A673 (cell line): ENCODE measurements at regions not wholly inside any gene's neighbourhood (a gene's known extent, or its start where the extent isn't known, plus 50 kb on each side); places are given as distances from the start of the nearest gene placed in this dataset.

Experiments
- BruUV-seq: library from RNA; stranded (reverse); fragments of 400-500 nt; replicated peaks from 2 replicates; lab custom pipeline; 2021; lab: Mats Ljungman, UMichigan
- CTCF ChIA-PET: fragments of 300-600 bp; sonication (Branson Sonifier 250); formaldehyde crosslinking; loops from one replicate; lab custom pipeline; 2022; ENCODE audit warnings: antibody characterized with exemption; lab: Charles Lee
- POLR2A ChIA-PET: fragments of 300-600 bp; sonication (Branson Sonifier 250); formaldehyde crosslinking; loops from one replicate; lab custom pipeline; 2022; ENCODE audit warnings: antibody characterized with exemption; ENCODE audit not compliant: low non-redundant PET; lab: Charles Lee
- DNase-seq: peaks from one replicate; pipeline ENCODE4 v3.0.0-alpha.2; 2015; ENCODE audit warnings: low spot score
- H3K27ac ChIP-seq: fragments of 200-600 bp; sonication (generic); 2 replicates; pipeline ENCODE4 v1.5.1; 2016; ENCODE audit warnings: mixed run types, low read depth, mild to moderate bottlenecking, mixed read lengths, antibody characterized with exemption, low read length; ENCODE audit not compliant: poor library complexity, severe bottlenecking
- H3K27me3 ChIP-seq: fragments of 200-600 bp; sonication (generic); replicated peaks from 2 replicates; pipeline ENCODE4 v1.6.1; 2017; ENCODE audit warnings: mixed run types, low read depth, mild to moderate bottlenecking, mixed read lengths, antibody characterized with exemption, low read length; ENCODE audit not compliant: insufficient read depth, poor library complexity
- H3K36me3 ChIP-seq: fragments of 200-600 bp; sonication (generic); 2 replicates; pipeline ENCODE4 v1.6.1; 2016; ENCODE audit warnings: mixed run types, mild to moderate bottlenecking, mixed read lengths, antibody characterized with exemption, low read length; ENCODE audit not compliant: insufficient read depth, poor library complexity, severe bottlenecking
- H3K4me1 ChIP-seq: fragments of 200-600 bp; sonication (generic); 2 replicates; pipeline ENCODE4 v1.6.1; 2017; ENCODE audit warnings: mixed run types, mild to moderate bottlenecking, mixed read lengths, antibody characterized with exemption, low read length; ENCODE audit not compliant: insufficient read depth, poor library complexity, severe bottlenecking
- H3K4me3 ChIP-seq: fragments of 200-600 bp; sonication (generic); 2 replicates; pipeline ENCODE4 v1.5.1; 2016; ENCODE audit warnings: low read depth, mixed run types, mild to moderate bottlenecking, mixed read lengths, low read length; ENCODE audit not compliant: poor library complexity, severe bottlenecking
- H3K9me3 ChIP-seq: fragments of 200-600 bp; sonication (generic); 2 replicates; pipeline ENCODE4 v1.6.1; 2016; ENCODE audit warnings: mixed run types, low read depth, mild to moderate bottlenecking, mixed read lengths, antibody characterized with exemption, low read length; ENCODE audit not compliant: poor library complexity, severe bottlenecking
- EZH2 ChIP-seq: fragments of 200-600 bp; sonication (generic); IDR thresholded peaks from 2 replicates; pipeline ENCODE4 v1.6.1; 2017; ENCODE audit warnings: borderline replicate concordance, low read depth, mild to moderate bottlenecking, mixed read lengths, antibody characterized with exemption, low read length; ENCODE audit not compliant: poor library complexity, severe bottlenecking
- intact Hi-C: fragments of 100-400 bp; cut with micrococcal nuclease; formaldehyde crosslinking; loops from one replicate; pipeline ENCODE4 v1.10.0; 2022; ENCODE audit not compliant: unreplicated experiment
- TF ChIP-seq, protein P1 (sequence below): fragments of 300-800, 200-600 bp; sonication (generic); conservative IDR thresholded peaks from 2 replicates; pipeline ENCODE4 v1.5.1; 2017; ENCODE audit warnings: low read depth, mild to moderate bottlenecking, antibody characterized with exemption, low read length, moderate library complexity, mixed read lengths

DNA sequence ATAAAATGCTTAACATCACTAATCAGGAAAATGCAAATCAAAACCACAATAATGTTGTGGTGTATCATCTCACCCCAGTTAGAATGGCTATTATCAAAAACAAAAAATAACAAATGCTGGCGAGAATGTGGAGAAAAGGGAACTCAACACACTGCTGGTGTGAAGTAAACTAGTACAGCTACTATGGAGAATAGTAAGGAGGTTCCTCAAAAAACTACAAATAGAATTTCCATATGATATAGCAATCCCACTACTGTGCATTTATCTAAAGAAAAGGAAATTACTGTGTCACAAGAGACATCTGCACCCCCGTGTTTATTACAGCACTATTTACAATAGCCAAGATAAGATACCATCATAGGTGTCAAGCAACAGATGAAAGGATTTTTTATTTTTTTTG is 214.5 kb upstream of the RASA1 start:
- no TSS peak for BruUV-seq
- TF ChIP-seq, protein P1, sequence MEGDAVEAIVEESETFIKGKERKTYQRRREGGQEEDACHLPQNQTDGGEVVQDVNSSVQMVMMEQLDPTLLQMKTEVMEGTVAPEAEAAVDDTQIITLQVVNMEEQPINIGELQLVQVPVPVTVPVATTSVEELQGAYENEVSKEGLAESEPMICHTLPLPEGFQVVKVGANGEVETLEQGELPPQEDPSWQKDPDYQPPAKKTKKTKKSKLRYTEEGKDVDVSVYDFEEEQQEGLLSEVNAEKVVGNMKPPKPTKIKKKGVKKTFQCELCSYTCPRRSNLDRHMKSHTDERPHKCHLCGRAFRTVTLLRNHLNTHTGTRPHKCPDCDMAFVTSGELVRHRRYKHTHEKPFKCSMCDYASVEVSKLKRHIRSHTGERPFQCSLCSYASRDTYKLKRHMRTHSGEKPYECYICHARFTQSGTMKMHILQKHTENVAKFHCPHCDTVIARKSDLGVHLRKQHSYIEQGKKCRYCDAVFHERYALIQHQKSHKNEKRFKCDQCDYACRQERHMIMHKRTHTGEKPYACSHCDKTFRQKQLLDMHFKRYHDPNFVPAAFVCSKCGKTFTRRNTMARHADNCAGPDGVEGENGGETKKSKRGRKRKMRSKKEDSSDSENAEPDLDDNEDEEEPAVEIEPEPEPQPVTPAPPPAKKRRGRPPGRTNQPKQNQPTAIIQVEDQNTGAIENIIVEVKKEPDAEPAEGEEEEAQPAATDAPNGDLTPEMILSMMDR, result no peak
- TF ChIP-seq EZH2, result no peak
- Histone ChIP-seq H3K4me1 (no peaks in the 10 kb centered on the region), H3K9me3 (no peaks in the 10 kb centered on the region), H3K27me3 (no peaks in the 10 kb centered on the region), H3K4me3 (no peak overlapping the region), H3K27ac (no peak overlapping the region), H3K36me3 (no peaks in the 10 kb centered on the region)
- POLR2A ChIA-PET, result no interaction called here
- no peak for DNase-seq
- CTCF ChIA-PET, result no interaction called here
- intact Hi-C loops, result no loop called here

DNA sequence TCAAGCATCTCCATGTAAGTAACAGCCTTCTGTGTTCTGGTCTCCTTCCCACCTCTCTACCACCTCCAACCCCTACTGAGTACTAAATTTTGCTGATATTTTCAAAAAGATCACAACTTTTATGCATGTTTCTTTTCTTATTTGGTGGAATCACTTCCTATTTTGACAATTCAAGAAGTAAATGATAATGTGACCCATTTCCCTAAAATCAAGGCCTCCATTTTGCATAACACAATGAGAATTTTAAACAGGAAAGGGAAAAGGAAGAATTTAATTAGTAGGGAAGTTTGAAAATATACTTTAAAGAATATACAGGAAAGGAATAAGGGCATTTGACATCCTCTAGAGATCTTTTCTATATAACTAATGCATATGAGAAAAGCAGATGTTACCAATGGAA is 212.9 kb upstream of the RASA1 start:
- Histone ChIP-seq H3K4me3 (no peak overlapping the region), H3K4me1 (no peaks in the 10 kb centered on the region), H3K9me3 (no peaks in the 10 kb centered on the region), H3K27me3 (no peaks in the 10 kb centered on the region), H3K36me3 (no peaks in the 10 kb centered on the region), H3K27ac (no peak overlapping the region)
- ChIA-PET POLR2A (no interaction called here), CTCF (no interaction called here)
- intact Hi-C loops, result no loop called here
- TF ChIP-seq EZH2, result no peak
- TF ChIP-seq, protein P1, result no peak
- no TSS peak for BruUV-seq
- DNase-seq, result no peak

DNA sequence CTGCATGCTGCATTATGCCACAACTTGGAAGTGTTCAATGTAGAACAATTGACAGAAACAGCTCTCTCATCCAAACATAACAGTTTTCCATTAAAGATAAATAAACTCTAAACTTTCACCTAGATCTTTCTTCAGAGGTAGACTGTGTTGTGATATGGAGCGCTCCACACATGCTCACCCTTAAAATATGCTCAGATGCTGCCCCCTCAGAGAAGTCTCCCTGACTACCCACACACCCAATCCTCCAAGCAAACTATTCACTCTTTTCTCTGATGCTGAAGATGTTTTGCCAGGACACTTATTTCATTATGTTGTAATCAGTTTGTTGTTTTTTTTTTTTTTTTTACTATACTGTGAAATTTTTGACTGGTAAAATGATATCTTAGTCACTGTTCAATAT is 206.6 kb upstream of the RASA1 start:
- BruUV-seq, result no TSS peak
- ChIA-PET POLR2A (no interaction called here), CTCF (no interaction called here)
- no peak overlapping the region for H3K4me3 ChIP-seq
- H3K27ac ChIP-seq, result no peak overlapping the region
- TF ChIP-seq, protein P1, result no peak
- no peak for TF ChIP-seq EZH2
- H3K27me3 ChIP-seq, result no peaks in the 10 kb centered on the region
- H3K36me3 ChIP-seq, result no peaks in the 10 kb centered on the region
- no peaks in the 10 kb centered on the region for H3K9me3 ChIP-seq
- no peak for DNase-seq
- intact Hi-C loops, result no loop called here
- H3K4me1 ChIP-seq, result no peaks in the 10 kb centered on the region
